Esophagus squamous epithelium (tissue), 5 donors: ENCODE measurements at regions not wholly inside any gene's neighbourhood (a gene's known extent, or its start where the extent isn't known, plus 50 kb on each side); places are given as distances from the start of the nearest gene placed in this dataset.

Source experiments
- DNase-seq: peaks from one replicate; lab custom pipeline; 2025; lab: John Stamatoyannopoulos, UW
- H3K27ac ChIP-seq, 4 donors: fragments of 200-600 bp; sonication (generic); one replicate each; pipeline ENCODE4 v1.5.1; 2016 to 2019; ENCODE audit warnings: mild to moderate bottlenecking in 1 of 4
- H3K27me3 ChIP-seq, 4 donors: fragments of 200-600 bp; sonication (generic); 1 replicate in 3 of 4; 2 replicates in 1 of 4; pipeline versions ENCODE4 v1.5.1 to v1.6.0; 2017 to 2021; ENCODE audit warnings: antibody characterized with exemption in 1 of 4
- H3K36me3 ChIP-seq, 3 donors: fragments of 200-600 bp; sonication (generic); one replicate each; pipeline ENCODE4 v1.5.1; 2016 to 2019
- H3K4me1 ChIP-seq, 3 donors: fragments of 200-600 bp; sonication (generic); one replicate each; pipeline ENCODE4 v1.5.1; 2017 to 2019
- H3K4me3 ChIP-seq, 4 donors: fragments of 200-600 bp; sonication (generic); 1 replicate in 3 of 4; 2 replicates in 1 of 4; pipeline ENCODE4 v1.5.1; 2016 to 2019; ENCODE audit warnings: mild to moderate bottlenecking in 2 of 4, moderate library complexity in 1 of 4
- H3K9me3 ChIP-seq, 3 donors: fragments of 200-600 bp; sonication (generic); one replicate each; pipeline ENCODE4 v1.5.1; 2016 to 2019
- POLR2A ChIP-seq, 4 donors: fragments of 450-650 bp; IDR thresholded peaks; one replicate each; pipeline ENCODE4 v1.6.1; 2017; ENCODE audit warnings: antibody characterized with exemption in 4 of 4, mild to moderate bottlenecking in 4 of 4, moderate library complexity in 3 of 4
- WGBS, 2 donors: methylation state at CpG; one replicate each; pipeline ENCODE4 v1.1.5; 2018; 5-methylcytosine and 5-hydroxymethylcytosine counted together
- intact Hi-C: fragments of 100-400 bp; cut with DNase I; formaldehyde crosslinking; loops from one replicate; pipeline ENCODE4 v1.15.0; 2022
- TF ChIP-seq, protein P1 (sequence below), 6 experiments: fragments of 450-650 bp in 4 of 6; fragments of 200-600 bp in 2 of 6; sonication (generic) in 2 of 6; IDR thresholded peaks; one replicate each; pipeline ENCODE4 v1.5.1; 2016 to 2019; ENCODE audit warnings: antibody characterized with exemption in 6 of 6, mild to moderate bottlenecking in 4 of 6, moderate library complexity in 4 of 6
- donor health status: DM: yes; HTN: yes; CAD: no.

GRCh38 chr2:226320076-226320948 is 479.3 kb downstream of the IRS1 start:
- Histone ChIP-seq H3K27me3 (no peaks in the 10 kb centered on the region), H3K9me3 (no peaks in the 10 kb centered on the region), H3K36me3 (no peaks in the 10 kb centered on the region), H3K27ac (no peak overlapping the region), H3K4me3 (no peak overlapping the region), H3K4me1 (no peaks in the 10 kb centered on the region)
- DNase-seq, result no peak
- TF ChIP-seq POLR2A (IDR thresholded peaks at IDR 0.05), result no peak
- TF ChIP-seq, protein P1, sequence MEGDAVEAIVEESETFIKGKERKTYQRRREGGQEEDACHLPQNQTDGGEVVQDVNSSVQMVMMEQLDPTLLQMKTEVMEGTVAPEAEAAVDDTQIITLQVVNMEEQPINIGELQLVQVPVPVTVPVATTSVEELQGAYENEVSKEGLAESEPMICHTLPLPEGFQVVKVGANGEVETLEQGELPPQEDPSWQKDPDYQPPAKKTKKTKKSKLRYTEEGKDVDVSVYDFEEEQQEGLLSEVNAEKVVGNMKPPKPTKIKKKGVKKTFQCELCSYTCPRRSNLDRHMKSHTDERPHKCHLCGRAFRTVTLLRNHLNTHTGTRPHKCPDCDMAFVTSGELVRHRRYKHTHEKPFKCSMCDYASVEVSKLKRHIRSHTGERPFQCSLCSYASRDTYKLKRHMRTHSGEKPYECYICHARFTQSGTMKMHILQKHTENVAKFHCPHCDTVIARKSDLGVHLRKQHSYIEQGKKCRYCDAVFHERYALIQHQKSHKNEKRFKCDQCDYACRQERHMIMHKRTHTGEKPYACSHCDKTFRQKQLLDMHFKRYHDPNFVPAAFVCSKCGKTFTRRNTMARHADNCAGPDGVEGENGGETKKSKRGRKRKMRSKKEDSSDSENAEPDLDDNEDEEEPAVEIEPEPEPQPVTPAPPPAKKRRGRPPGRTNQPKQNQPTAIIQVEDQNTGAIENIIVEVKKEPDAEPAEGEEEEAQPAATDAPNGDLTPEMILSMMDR (IDR thresholded peaks at IDR 0.05), result no peak
- WGBS, 2 donors, result 96 to 97% methylated on average over 2 to 4 of the region's 6 CpGs
- intact Hi-C loops, result no loop called here

DNA sequence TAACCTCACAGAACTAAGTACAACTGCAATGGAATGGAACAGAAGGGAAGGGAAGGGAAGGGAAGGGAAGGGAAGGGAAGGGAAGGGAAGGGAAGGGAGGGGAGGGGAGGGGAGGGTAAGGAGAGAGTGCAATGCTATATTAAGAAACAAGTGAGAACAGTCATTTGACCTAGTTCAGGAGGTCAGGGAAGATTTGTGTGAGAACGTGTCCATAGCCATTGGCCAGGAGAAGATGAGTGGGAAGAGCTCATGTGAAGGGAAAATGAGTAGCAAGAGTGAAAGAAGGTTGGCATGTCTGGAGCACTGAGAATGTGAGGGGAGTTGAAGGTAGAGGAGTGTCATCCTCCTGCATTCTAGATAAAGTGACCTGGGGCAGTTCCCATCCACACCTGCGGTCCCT is 481.6 kb downstream of the IRS1 start:
- Histone ChIP-seq H3K4me3 (no peak overlapping the region), H3K27ac (no peak overlapping the region), H3K4me1 (no peaks in the 10 kb centered on the region), H3K27me3 (no peaks in the 10 kb centered on the region), H3K9me3 (no peaks in the 10 kb centered on the region), H3K36me3 (no peaks in the 10 kb centered on the region)
- WGBS, 2 donors, result 79 to 91% methylated on average over 2 of the region's 2 CpGs
- intact Hi-C loops, result no loop called here
- DNase-seq, result no peak
- TF ChIP-seq, protein P1 (IDR thresholded peaks at IDR 0.05), result no peak

DNA sequence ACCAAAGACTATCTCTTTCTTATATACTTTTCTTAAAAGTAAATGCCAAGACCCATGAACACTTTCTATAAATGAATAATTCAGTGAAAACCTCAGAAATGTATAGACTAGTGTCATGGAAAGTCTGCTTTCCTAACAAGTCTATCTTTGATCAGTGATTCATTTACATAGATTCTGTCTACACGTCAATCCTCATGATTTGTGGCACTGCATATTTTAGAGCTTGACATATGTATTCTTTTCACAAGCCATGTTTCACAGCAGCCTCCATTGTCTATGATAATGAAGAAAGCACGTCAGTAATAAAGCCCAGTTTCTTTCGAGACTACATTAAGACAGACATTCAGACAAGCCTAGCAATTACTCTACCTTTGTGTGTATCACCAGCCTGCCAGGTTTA is 486.6 kb downstream of the IRS1 start:
- H3K27me3 ChIP-seq, result no peaks in the 10 kb centered on the region
- WGBS, 2 donors, result 89% methylated on average over 3 of the region's 3 CpGs
- TF ChIP-seq, protein P1 (IDR thresholded peaks at IDR 0.05), result no peak
- TF ChIP-seq POLR2A (IDR thresholded peaks at IDR 0.05), result no peak
- H3K4me1 ChIP-seq, result no peaks in the 10 kb centered on the region
- no peak for DNase-seq
- intact Hi-C loops, result no loop called here
- H3K4me3 ChIP-seq, result no peak overlapping the region
- no peaks in the 10 kb centered on the region for H3K36me3 ChIP-seq
- no peaks in the 10 kb centered on the region for H3K9me3 ChIP-seq
- no peak overlapping the region for H3K27ac ChIP-seq

DNA sequence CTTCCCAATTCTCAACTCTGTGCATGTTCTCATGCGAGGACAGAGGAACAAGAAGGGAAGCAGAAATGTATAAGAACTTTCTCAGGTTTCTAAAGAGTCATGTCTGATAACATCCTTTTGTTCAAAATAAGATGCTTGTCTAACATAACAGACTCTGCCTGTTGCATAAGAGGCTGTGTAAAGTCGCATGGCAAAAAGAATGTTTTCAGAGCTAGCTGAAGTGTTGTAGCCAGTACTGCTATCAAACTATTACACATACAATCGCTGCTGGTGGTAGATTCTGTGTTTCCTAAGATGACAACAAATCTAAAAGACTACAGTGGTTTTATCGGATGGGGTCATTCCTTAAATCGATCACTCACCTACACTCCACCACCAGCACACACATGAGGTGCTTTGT is 487.5 kb downstream of the IRS1 start:
- H3K4me3 ChIP-seq, result no peak overlapping the region
- no peaks in the 10 kb centered on the region for H3K27me3 ChIP-seq
- no peaks in the 10 kb centered on the region for H3K36me3 ChIP-seq
- intact Hi-C loops, result no loop called here
- DNase-seq, result no peak
- 82 to 86% methylated on average over 5 of the region's 5 CpGs for WGBS, 2 donors
- H3K4me1 ChIP-seq, result no peaks in the 10 kb centered on the region
- no peak overlapping the region for H3K27ac ChIP-seq
- TF ChIP-seq POLR2A (IDR thresholded peaks at IDR 0.05), result no peak
- TF ChIP-seq, protein P1 (IDR thresholded peaks at IDR 0.05), result no peak
- H3K9me3 ChIP-seq, result no peaks in the 10 kb centered on the region

DNA sequence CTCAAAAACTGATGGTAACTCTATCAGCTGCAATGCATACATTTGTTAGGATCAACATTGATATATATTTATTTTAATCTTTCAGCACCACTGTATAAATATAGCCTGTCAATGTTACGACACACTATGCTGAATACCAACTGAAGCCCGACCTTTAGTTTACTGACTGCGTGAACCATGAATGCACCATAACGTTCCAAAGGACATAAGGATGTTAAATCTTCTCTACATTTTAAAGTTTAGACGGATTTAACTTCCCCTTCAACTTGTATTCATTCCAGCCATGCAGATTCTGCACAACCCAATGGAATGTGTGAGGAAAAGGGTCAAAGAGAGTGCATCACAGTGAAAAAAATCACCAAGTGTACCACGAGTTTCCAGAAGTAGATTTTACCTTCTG is 489.5 kb downstream of the IRS1 start:
- Histone ChIP-seq H3K36me3 (no peaks in the 10 kb centered on the region), H3K4me3 (no peak overlapping the region), H3K4me1 (no peaks in the 10 kb centered on the region), H3K27ac (no peak overlapping the region), H3K9me3 (no peaks in the 10 kb centered on the region), H3K27me3 (no peaks in the 10 kb centered on the region)
- intact Hi-C loops, result no loop called here
- DNase-seq, result no peak
- no peak for TF ChIP-seq POLR2A (IDR thresholded peaks at IDR 0.05)
- TF ChIP-seq, protein P1 (IDR thresholded peaks at IDR 0.05), result no peak
- 51 to 52% methylated on average over 6 of the region's 6 CpGs for WGBS, 2 donors
